ENCODE measurements at regions not wholly inside any gene's neighbourhood (a gene's known extent, or its start where the extent isn't known, plus 50 kb on each side); places are given as distances from the start of the nearest gene placed in this dataset.

GRCh38 chr11:20235164-20235563, 74.9 kb upstream of the DBX1 start:
- TF ChIP-seq CTCF (IDR thresholded peaks at IDR 0.05) (no peak), POLR2A (IDR thresholded peaks at IDR 0.05) (no peak)
